Esophagus muscularis mucosa (tissue), 4 donors: ENCODE measurements at regions not wholly inside any gene's neighbourhood (a gene's known extent, or its start where the extent isn't known, plus 50 kb on each side); places are given as distances from the start of the nearest gene placed in this dataset.

Source experiments
- DNase-seq: peaks from one replicate; pipeline ENCODE4 v3.0.0-alpha.2; 2017; ENCODE audit errors: extremely low spot score
- H3K27ac ChIP-seq, 4 donors: fragments of 200-600 bp; sonication (generic); replicated peaks in 1 of 4; 1 replicate in 3 of 4; 2 replicates in 1 of 4; pipeline ENCODE4 v1.5.1; 2016 to 2019; ENCODE audit warnings: mild to moderate bottlenecking in 1 of 4
- H3K27me3 ChIP-seq, 4 donors: fragments of 200-600 bp; sonication (generic); one replicate each; pipeline versions ENCODE4 v1.5.1 to v1.6.0; 2016 to 2019
- H3K36me3 ChIP-seq, 4 donors: fragments of 200-600 bp; sonication (generic); one replicate each; pipeline ENCODE4 v1.5.1; 2016 to 2019
- H3K4me1 ChIP-seq, 4 donors: fragments of 200-600 bp; sonication (generic); one replicate each; pipeline ENCODE4 v1.5.1; 2016 to 2019
- H3K4me3 ChIP-seq, 4 donors: fragments of 200-600 bp; sonication (generic); 1 replicate in 2 of 4; 2 replicates in 2 of 4; pipeline ENCODE4 v1.5.1; 2016 to 2019; ENCODE audit warnings: mild to moderate bottlenecking in 4 of 4, moderate library complexity in 1 of 4
- H3K9me3 ChIP-seq, 4 donors: fragments of 200-600 bp; sonication (generic); 1 replicate in 3 of 4; 2 replicates in 1 of 4; pipeline ENCODE4 v1.5.1; 2016 to 2019
- EP300 ChIP-seq: sonication (generic); formaldehyde crosslinking; IDR thresholded peaks from one replicate; pipeline ENCODE4 v1.6.1; 2017; ENCODE audit warnings: antibody characterized with exemption
- POLR2A ChIP-seq: fragments of 450-650 bp; IDR thresholded peaks from one replicate; pipeline ENCODE4 v1.6.1; 2017; ENCODE audit warnings: antibody characterized with exemption, moderate library complexity, mild to moderate bottlenecking, low read depth
- POLR2AphosphoS5 ChIP-seq, 2 donors: sonication (generic); formaldehyde crosslinking; IDR thresholded peaks; one replicate each; pipeline ENCODE4 v1.6.1; 2017; ENCODE audit warnings: antibody characterized with exemption in 2 of 2
- WGBS: methylation state at CpG from one replicate; pipeline ENCODE4 v1.1.5; 2018; 5-methylcytosine and 5-hydroxymethylcytosine counted together
- intact Hi-C: fragments of 100-400 bp; cut with DNase I; formaldehyde crosslinking; loops from one replicate; pipeline ENCODE4 v1.15.1; 2023
- TF ChIP-seq, protein P1 (sequence below), 3 experiments: fragments of 200-600 bp in 2 of 3; fragments of 450-650 bp in 1 of 3; sonication (generic) in 2 of 3; IDR thresholded peaks; one replicate each; pipeline ENCODE4 v1.5.1; 2017 to 2019; ENCODE audit warnings: antibody characterized with exemption in 3 of 3, mild to moderate bottlenecking in 2 of 3, moderate library complexity in 1 of 3

DNA sequence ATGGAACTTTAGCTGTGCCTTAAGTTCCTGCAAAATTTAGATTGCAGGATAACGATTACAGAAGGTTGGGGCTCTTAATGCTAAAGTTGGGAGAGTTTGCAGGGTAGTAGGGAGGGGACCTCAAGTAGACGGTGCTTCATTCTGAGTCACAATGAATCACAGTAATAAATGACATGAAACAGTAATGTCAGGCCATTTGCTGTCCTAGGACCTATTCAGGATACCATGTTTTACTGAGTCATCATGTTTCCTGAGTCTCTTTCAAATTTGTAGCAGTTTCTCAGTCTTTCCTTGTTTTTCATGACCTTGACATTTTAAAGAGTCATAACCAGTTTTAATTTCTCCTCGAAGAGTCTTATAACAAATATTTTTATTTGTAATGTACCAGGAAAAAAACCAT lies 406.9 kb upstream of the MAP3K7 start:
- H3K27ac ChIP-seq: no peak overlapping the region
- H3K27me3 ChIP-seq: no peaks in the 10 kb centered on the region
- intact Hi-C loops: no loop called here
- TF ChIP-seq, protein P1, sequence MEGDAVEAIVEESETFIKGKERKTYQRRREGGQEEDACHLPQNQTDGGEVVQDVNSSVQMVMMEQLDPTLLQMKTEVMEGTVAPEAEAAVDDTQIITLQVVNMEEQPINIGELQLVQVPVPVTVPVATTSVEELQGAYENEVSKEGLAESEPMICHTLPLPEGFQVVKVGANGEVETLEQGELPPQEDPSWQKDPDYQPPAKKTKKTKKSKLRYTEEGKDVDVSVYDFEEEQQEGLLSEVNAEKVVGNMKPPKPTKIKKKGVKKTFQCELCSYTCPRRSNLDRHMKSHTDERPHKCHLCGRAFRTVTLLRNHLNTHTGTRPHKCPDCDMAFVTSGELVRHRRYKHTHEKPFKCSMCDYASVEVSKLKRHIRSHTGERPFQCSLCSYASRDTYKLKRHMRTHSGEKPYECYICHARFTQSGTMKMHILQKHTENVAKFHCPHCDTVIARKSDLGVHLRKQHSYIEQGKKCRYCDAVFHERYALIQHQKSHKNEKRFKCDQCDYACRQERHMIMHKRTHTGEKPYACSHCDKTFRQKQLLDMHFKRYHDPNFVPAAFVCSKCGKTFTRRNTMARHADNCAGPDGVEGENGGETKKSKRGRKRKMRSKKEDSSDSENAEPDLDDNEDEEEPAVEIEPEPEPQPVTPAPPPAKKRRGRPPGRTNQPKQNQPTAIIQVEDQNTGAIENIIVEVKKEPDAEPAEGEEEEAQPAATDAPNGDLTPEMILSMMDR (IDR thresholded peaks at IDR 0.05): no peak
- no peak for TF ChIP-seq EP300
- TF ChIP-seq POLR2A: no peak
- TF ChIP-seq POLR2AphosphoS5 (IDR thresholded peaks at IDR 0.05): no peak
- H3K9me3 ChIP-seq: no peaks in the 10 kb centered on the region
- DNase-seq: no peak
- H3K4me1 ChIP-seq: no peaks in the 10 kb centered on the region
- H3K36me3 ChIP-seq: no peaks in the 10 kb centered on the region
- 69% methylated on average over 3 of the region's 3 CpGs for WGBS
- no peak overlapping the region for H3K4me3 ChIP-seq

GRCh38 chr6:90989763-90990162 lies 402.9 kb upstream of the MAP3K7 start:
- WGBS: 74% methylated on average over 5 of the region's 5 CpGs
- intact Hi-C loops: no loop called here
- no peaks in the 10 kb centered on the region for H3K36me3 ChIP-seq
- no peak overlapping the region for H3K4me3 ChIP-seq
- TF ChIP-seq, protein P1 (IDR thresholded peaks at IDR 0.05): no peak
- TF ChIP-seq POLR2A (no peak), POLR2AphosphoS5 (IDR thresholded peaks at IDR 0.05) (no peak), EP300 (no peak)
- DNase-seq: no peak
- H3K27me3 ChIP-seq: no peaks in the 10 kb centered on the region
- H3K27ac ChIP-seq: no peak overlapping the region
- no peaks in the 10 kb centered on the region for H3K9me3 ChIP-seq
- no peaks in the 10 kb centered on the region for H3K4me1 ChIP-seq

GRCh38 chr6:90984066-90984465 lies 397.2 kb upstream of the MAP3K7 start:
- TF ChIP-seq, protein P1 (IDR thresholded peaks at IDR 0.05): no peak
- no peak for TF ChIP-seq POLR2AphosphoS5 (IDR thresholded peaks at IDR 0.05)
- TF ChIP-seq POLR2A: no peak
- TF ChIP-seq EP300: no peak
- no peaks in the 10 kb centered on the region for H3K4me1 ChIP-seq
- H3K27me3 ChIP-seq: no peaks in the 10 kb centered on the region
- no peak overlapping the region for H3K4me3 ChIP-seq
- 45% methylated on average over 3 of the region's 3 CpGs for WGBS
- H3K27ac ChIP-seq: no peak overlapping the region
- no peak for DNase-seq
- no peaks in the 10 kb centered on the region for H3K9me3 ChIP-seq
- intact Hi-C loops: no loop called here
- no peaks in the 10 kb centered on the region for H3K36me3 ChIP-seq

DNA sequence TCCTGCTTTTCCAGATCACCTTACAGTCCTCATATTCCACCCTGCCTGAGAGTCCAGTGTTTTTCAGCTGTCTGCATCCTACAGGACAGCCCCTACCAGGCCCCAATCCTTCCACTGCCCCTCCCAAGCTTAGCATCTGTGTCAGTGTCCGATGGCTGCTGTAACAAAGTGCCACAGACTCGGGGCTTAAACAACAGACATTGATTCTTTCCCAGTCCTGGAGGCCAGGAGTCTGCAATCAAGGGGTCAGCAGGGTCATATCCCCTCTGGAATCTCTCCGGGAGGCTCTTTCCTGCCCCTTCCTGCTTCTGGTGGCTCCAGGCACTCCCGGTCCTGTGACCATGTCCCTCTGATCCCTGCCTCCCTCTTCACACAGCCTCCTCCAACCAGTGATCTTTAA lies 396.6 kb upstream of the MAP3K7 start:
- 42% methylated on average over 4 of the region's 4 CpGs for WGBS
- no peak for DNase-seq
- Histone ChIP-seq H3K27ac (no peak overlapping the region), H3K36me3 (no peaks in the 10 kb centered on the region), H3K4me1 (no peaks in the 10 kb centered on the region), H3K9me3 (no peaks in the 10 kb centered on the region), H3K4me3 (no peak overlapping the region), H3K27me3 (no peaks in the 10 kb centered on the region)
- intact Hi-C loops: no loop called here
- TF ChIP-seq EP300 (no peak), POLR2AphosphoS5 (IDR thresholded peaks at IDR 0.05) (no peak), POLR2A (no peak)
- TF ChIP-seq, protein P1 (IDR thresholded peaks at IDR 0.05): no peak

GRCh38 chr6:90982581-90982980 lies 395.7 kb upstream of the MAP3K7 start:
- Histone ChIP-seq H3K9me3 (no peaks in the 10 kb centered on the region), H3K27me3 (no peaks in the 10 kb centered on the region), H3K36me3 (no peaks in the 10 kb centered on the region), H3K27ac (no peak overlapping the region), H3K4me1 (no peaks in the 10 kb centered on the region), H3K4me3 (no peak overlapping the region)
- TF ChIP-seq EP300 (no peak), POLR2A (no peak), POLR2AphosphoS5 (IDR thresholded peaks at IDR 0.05) (no peak)
- TF ChIP-seq, protein P1 (IDR thresholded peaks at IDR 0.05): no peak
- intact Hi-C loops: no loop called here
- 85% methylated on average over 7 of the region's 7 CpGs for WGBS
- no peak for DNase-seq
